ENCODE measurements at regions not wholly inside any gene's neighbourhood (a gene's known extent, or its start where the extent isn't known, plus 50 kb on each side); places are given as distances from the start of the nearest gene placed in this dataset.
"Not testable (repeated sequence)": the region's sequence is repeated elsewhere in the genome, so short reads cannot be mapped to it uniquely, and the experiment has no call there.

GRCh38 chr4:60913002-60913401 is 287.1 kb upstream of the ADGRL3 start:
- H3K27ac Mint-ChIP-seq: no peak overlapping the region
- H3K36me3 Mint-ChIP-seq (ENCODE audit: low read depth): no peaks in the 10 kb centered on the region
- no peaks in the 10 kb centered on the region for H3K4me1 Mint-ChIP-seq (ENCODE audit: low read depth)
- no peak for DNase-seq
- H3K9me3 Mint-ChIP-seq: peaks cover 16% of the 10 kb centered on the region
- no peak overlapping the region for H3K4me3 Mint-ChIP-seq
- no peaks in the 10 kb centered on the region for H3K27me3 Mint-ChIP-seq

GRCh38 chr4:60913671-60914070 is 286.5 kb upstream of the ADGRL3 start:
- no peaks in the 10 kb centered on the region for H3K4me1 Mint-ChIP-seq (ENCODE audit: low read depth)
- H3K27me3 Mint-ChIP-seq: no peaks in the 10 kb centered on the region
- H3K9me3 Mint-ChIP-seq: peaks cover 14% of the 10 kb centered on the region
- no peak overlapping the region for H3K27ac Mint-ChIP-seq
- H3K4me3 Mint-ChIP-seq: no peak overlapping the region
- DNase-seq: no peak
- no peaks in the 10 kb centered on the region for H3K36me3 Mint-ChIP-seq (ENCODE audit: low read depth)

GRCh38 chr4:60921735-60922134 is 278.4 kb upstream of the ADGRL3 start:
- H3K4me1 Mint-ChIP-seq (ENCODE audit: low read depth); H3K4me3 Mint-ChIP-seq; H3K36me3 Mint-ChIP-seq (ENCODE audit: low read depth); H3K27ac Mint-ChIP-seq; H3K27me3 Mint-ChIP-seq; DNase-seq; H3K9me3 Mint-ChIP-seq: not testable (repeated sequence)

GRCh38 chr4:60923075-60923474 is 277.1 kb upstream of the ADGRL3 start:
- Mint-ChIP-seq H3K27ac (no peak overlapping the region), H3K4me3 (no peak overlapping the region), H3K27me3 (no peaks in the 10 kb centered on the region), H3K9me3 (peaks cover 5% of the 10 kb centered on the region), H3K36me3 (ENCODE audit: low read depth) (no peaks in the 10 kb centered on the region), H3K4me1 (ENCODE audit: low read depth) (no peaks in the 10 kb centered on the region)
- no peak for DNase-seq

GRCh38 chr4:60926624-60927023 is 273.5 kb upstream of the ADGRL3 start:
- no peak for DNase-seq
- Mint-ChIP-seq H3K27ac (no peak overlapping the region), H3K27me3 (no peaks in the 10 kb centered on the region), H3K4me3 (no peak overlapping the region), H3K4me1 (ENCODE audit: low read depth) (no peaks in the 10 kb centered on the region), H3K36me3 (ENCODE audit: low read depth) (no peaks in the 10 kb centered on the region), H3K9me3 (peaks cover 18% of the 10 kb centered on the region)

GRCh38 chr4:60930866-60931265 is 269.3 kb upstream of the ADGRL3 start:
- no peaks in the 10 kb centered on the region for H3K36me3 Mint-ChIP-seq (ENCODE audit: low read depth)
- H3K4me1 Mint-ChIP-seq (ENCODE audit: low read depth): no peaks in the 10 kb centered on the region
- no peaks in the 10 kb centered on the region for H3K27me3 Mint-ChIP-seq
- H3K9me3 Mint-ChIP-seq: peaks cover 21% of the 10 kb centered on the region
- DNase-seq: no peak
- H3K27ac Mint-ChIP-seq: no peak overlapping the region
- H3K4me3 Mint-ChIP-seq: no peak overlapping the region

GRCh38 chr4:60934566-60935295 is 265.4 kb upstream of the ADGRL3 start:
- no peaks in the 10 kb centered on the region for H3K27me3 Mint-ChIP-seq
- no peak overlapping the region for H3K4me3 Mint-ChIP-seq
- no peak for DNase-seq
- H3K27ac Mint-ChIP-seq: no peak overlapping the region
- peaks cover 20% of the 10 kb centered on the region for H3K9me3 Mint-ChIP-seq
- no peaks in the 10 kb centered on the region for H3K4me1 Mint-ChIP-seq (ENCODE audit: low read depth)
- H3K36me3 Mint-ChIP-seq (ENCODE audit: low read depth): no peaks in the 10 kb centered on the region

GRCh38 chr4:60938181-60938580 is 261.9 kb upstream of the ADGRL3 start:
- H3K27ac Mint-ChIP-seq: no peak overlapping the region
- H3K9me3 Mint-ChIP-seq: peaks cover 10% of the 10 kb centered on the region
- no peaks in the 10 kb centered on the region for H3K4me1 Mint-ChIP-seq (ENCODE audit: low read depth)
- H3K27me3 Mint-ChIP-seq: no peaks in the 10 kb centered on the region
- DNase-seq: no peak
- H3K36me3 Mint-ChIP-seq (ENCODE audit: low read depth): no peaks in the 10 kb centered on the region
- no peak overlapping the region for H3K4me3 Mint-ChIP-seq

GRCh38 chr4:60938621-60939020 is 261.5 kb upstream of the ADGRL3 start:
- no peak overlapping the region for H3K4me3 Mint-ChIP-seq
- no peak for DNase-seq
- no peaks in the 10 kb centered on the region for H3K36me3 Mint-ChIP-seq (ENCODE audit: low read depth)
- H3K4me1 Mint-ChIP-seq (ENCODE audit: low read depth): no peaks in the 10 kb centered on the region
- H3K27ac Mint-ChIP-seq: no peak overlapping the region
- peaks cover 10% of the 10 kb centered on the region for H3K9me3 Mint-ChIP-seq
- no peaks in the 10 kb centered on the region for H3K27me3 Mint-ChIP-seq

- H3K9me3 Mint-ChIP-seq: peaks cover 15% of the 10 kb centered on the region
- no peak overlapping the region for H3K4me3 Mint-ChIP-seq
- H3K27me3 Mint-ChIP-seq: no peaks in the 10 kb centered on the region
- H3K36me3 Mint-ChIP-seq (ENCODE audit: low read depth): no peaks in the 10 kb centered on the region
- no peaks in the 10 kb centered on the region for H3K4me1 Mint-ChIP-seq (ENCODE audit: low read depth)
- DNase-seq: no peak
- H3K27ac Mint-ChIP-seq: no peak overlapping the region
These were observed 256.1 kb upstream of the ADGRL3 start for GRCh38 chr4:60944060-60944459.

GRCh38 chr4:60945641-60946040 is 254.5 kb upstream of the ADGRL3 start:
- Mint-ChIP-seq H3K4me3 (no peak overlapping the region), H3K4me1 (ENCODE audit: low read depth) (no peaks in the 10 kb centered on the region), H3K27ac (no peak overlapping the region), H3K36me3 (ENCODE audit: low read depth) (no peaks in the 10 kb centered on the region), H3K9me3 (peaks cover 15% of the 10 kb centered on the region), H3K27me3 (no peaks in the 10 kb centered on the region)
- DNase-seq: no peak

GRCh38 chr4:60948008-60948407 is 252.1 kb upstream of the ADGRL3 start:
- H3K27ac Mint-ChIP-seq: no peak overlapping the region
- DNase-seq: no peak
- H3K4me1 Mint-ChIP-seq (ENCODE audit: low read depth): no peaks in the 10 kb centered on the region
- no peak overlapping the region for H3K4me3 Mint-ChIP-seq
- H3K36me3 Mint-ChIP-seq (ENCODE audit: low read depth): no peaks in the 10 kb centered on the region
- H3K27me3 Mint-ChIP-seq: no peaks in the 10 kb centered on the region
- H3K9me3 Mint-ChIP-seq: peaks cover 18% of the 10 kb centered on the region

- no peak overlapping the region for H3K4me3 Mint-ChIP-seq
- no peak overlapping the region for H3K27ac Mint-ChIP-seq
- H3K36me3 Mint-ChIP-seq (ENCODE audit: low read depth): no peaks in the 10 kb centered on the region
- no peaks in the 10 kb centered on the region for H3K27me3 Mint-ChIP-seq
- peaks cover 28% of the 10 kb centered on the region for H3K9me3 Mint-ChIP-seq
- no peak for DNase-seq
- no peaks in the 10 kb centered on the region for H3K4me1 Mint-ChIP-seq (ENCODE audit: low read depth)
These were observed 247.2 kb upstream of the ADGRL3 start for GRCh38 chr4:60952921-60953320.

GRCh38 chr4:60953826-60954225 is 246.3 kb upstream of the ADGRL3 start:
- H3K9me3 Mint-ChIP-seq: peaks cover 24% of the 10 kb centered on the region
- H3K36me3 Mint-ChIP-seq (ENCODE audit: low read depth): no peaks in the 10 kb centered on the region
- no peak overlapping the region for H3K4me3 Mint-ChIP-seq

GRCh38 chr4:60962286-60962685 is 237.8 kb upstream of the ADGRL3 start:
- Mint-ChIP-seq H3K27ac (no peak overlapping the region), H3K4me3 (no peak overlapping the region), H3K9me3 (peaks cover 6% of the 10 kb centered on the region), H3K36me3 (ENCODE audit: low read depth) (no peaks in the 10 kb centered on the region), H3K27me3 (no peaks in the 10 kb centered on the region), H3K4me1 (ENCODE audit: low read depth) (no peaks in the 10 kb centered on the region)
- DNase-seq: no peak

More at GRCh38 chr4:60953826-60954225, 246.3 kb upstream of the ADGRL3 start:
- Mint-ChIP-seq H3K27me3 (no peaks in the 10 kb centered on the region), H3K4me1 (ENCODE audit: low read depth) (no peaks in the 10 kb centered on the region), H3K27ac (no peak overlapping the region)
- DNase-seq: no peak

GRCh38 chr4:60981534-60981933 is 218.6 kb upstream of the ADGRL3 start:
- Mint-ChIP-seq H3K4me3 (no peak overlapping the region), H3K27ac (no peak overlapping the region)
- no peak for DNase-seq

More at GRCh38 chr4:60981534-60981933, 218.6 kb upstream of the ADGRL3 start:
- Mint-ChIP-seq H3K36me3 (ENCODE audit: low read depth) (no peaks in the 10 kb centered on the region), H3K9me3 (peaks cover 19% of the 10 kb centered on the region), H3K27me3 (no peaks in the 10 kb centered on the region), H3K4me1 (ENCODE audit: low read depth) (no peaks in the 10 kb centered on the region)
